ENCODE measurements at regions not wholly inside any gene's neighbourhood (a gene's known extent, or its start where the extent isn't known, plus 50 kb on each side); places are given as distances from the start of the nearest gene placed in this dataset.
A peak's percentile ranks its signal among the peaks of the same experiment; 100 is the strongest.

- no peak for DNase-seq
Measured at GRCh38 chr1:221903594-221903993, 161.7 kb upstream of the DUSP10 start.

GRCh38 chr1:221902961-221903360 lies 161.1 kb upstream of the DUSP10 start:
- DNase-seq, result no peak

- no peak for DNase-seq
Measured at GRCh38 chr1:221900678-221901077, 158.8 kb upstream of the DUSP10 start.

- peak; percentile 1 to 2 for DNase-seq
Measured at GRCh38 chr1:221897321-221897721, 155.4 kb upstream of the DUSP10 start.

GRCh38 chr1:221892301-221892830 lies 150.5 kb upstream of the DUSP10 start:
- no peak for DNase-seq

- DNase-seq, result no peak
Measured at GRCh38 chr1:221891708-221892107, 149.8 kb upstream of the DUSP10 start.

GRCh38 chr1:221888801-221889200 lies 146.9 kb upstream of the DUSP10 start:
- DNase-seq, result no peak

GRCh38 chr1:221888218-221888617 lies 146.3 kb upstream of the DUSP10 start:
- no peak for DNase-seq

- DNase-seq, result no peak
Measured at GRCh38 chr1:221887758-221888157, 145.9 kb upstream of the DUSP10 start.

GRCh38 chr1:221887415-221887746 lies 145.5 kb upstream of the DUSP10 start:
- DNase-seq, result no peak

- DNase-seq, result peak; percentile 11 to 78
Measured at GRCh38 chr1:221886743-221887414, 145.0 kb upstream of the DUSP10 start.

GRCh38 chr1:221886311-221886710 lies 144.4 kb upstream of the DUSP10 start:
- no peak for DNase-seq

GRCh38 chr1:221884821-221885220 lies 142.9 kb upstream of the DUSP10 start:
- DNase-seq, result no peak

GRCh38 chr1:221881805-221882581 lies 140.1 kb upstream of the DUSP10 start:
- no peak for DNase-seq

- no peak for DNase-seq
Measured at GRCh38 chr1:221880182-221880581, 138.3 kb upstream of the DUSP10 start.

GRCh38 chr1:221878134-221878533 lies 136.2 kb upstream of the DUSP10 start:
- no peak for DNase-seq

GRCh38 chr1:221877311-221877710 lies 135.4 kb upstream of the DUSP10 start:
- no peak for DNase-seq

GRCh38 chr1:221875004-221875330 lies 133.1 kb upstream of the DUSP10 start:
- no peak for DNase-seq

GRCh38 chr1:221874285-221875003 lies 132.6 kb upstream of the DUSP10 start:
- no peak for DNase-seq

- DNase-seq, result no peak
Measured at GRCh38 chr1:221873673-221874072, 131.8 kb upstream of the DUSP10 start.

- no peak for DNase-seq
Measured at GRCh38 chr1:221871056-221871455, 129.2 kb upstream of the DUSP10 start.

GRCh38 chr1:221869779-221870178 lies 127.9 kb upstream of the DUSP10 start:
- DNase-seq, result no peak

- no peak for DNase-seq
Measured at GRCh38 chr1:221868593-221869303, 126.9 kb upstream of the DUSP10 start.

All from SHP77 (cell line).